GM18909 (cell line): ENCODE measurements at regions not wholly inside any gene's neighbourhood (a gene's known extent, or its start where the extent isn't known, plus 50 kb on each side); places are given as distances from the start of the nearest gene placed in this dataset.

Experiments
- ATAC-seq: cut with Tn5 transposase; IDR thresholded peaks from one replicate; pipeline ENCODE4 v1.9.1; 2021; ENCODE audit warnings: mild to moderate bottlenecking; ENCODE audit not compliant: unreplicated experiment, poor library complexity

DNA sequence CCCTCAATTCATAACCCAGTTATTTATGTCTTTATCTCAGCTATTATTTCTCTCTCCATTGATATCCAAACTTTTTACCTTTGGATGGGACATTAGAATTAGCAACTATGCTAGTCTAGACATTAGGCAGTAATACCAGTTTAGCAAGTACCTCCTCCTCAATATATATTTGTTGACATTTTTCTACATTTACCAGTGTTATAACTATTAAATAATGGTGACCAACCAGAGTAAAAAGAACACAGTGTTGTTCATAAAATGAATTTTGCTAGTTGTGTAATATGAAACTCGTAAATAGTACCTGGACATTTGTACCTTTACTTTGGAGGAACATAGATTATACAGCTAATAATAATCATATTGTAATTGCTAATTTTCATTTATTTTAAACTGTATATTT is 554.6 kb upstream of the CDH6 start:
- ATAC-seq: no peak

DNA sequence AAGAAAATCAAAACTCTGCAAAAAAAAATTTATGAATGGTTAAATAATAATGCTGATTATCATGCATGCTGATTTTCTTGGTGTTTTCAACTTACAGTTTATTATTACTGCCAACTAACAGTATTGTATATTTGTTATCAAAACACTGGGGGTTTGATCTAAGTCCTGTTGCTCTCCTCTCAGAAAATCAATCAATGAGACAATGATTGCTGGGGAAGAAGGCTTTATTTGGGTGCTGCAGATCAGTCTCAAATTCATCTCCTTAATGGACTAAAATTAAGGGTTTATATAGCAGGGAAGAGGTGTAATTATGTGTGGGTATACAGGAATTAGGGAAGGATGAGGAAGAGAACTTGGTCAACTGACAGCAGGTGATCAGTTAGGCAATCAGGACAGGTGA is 565.5 kb upstream of the CDH6 start:
- ATAC-seq: no peak

DNA sequence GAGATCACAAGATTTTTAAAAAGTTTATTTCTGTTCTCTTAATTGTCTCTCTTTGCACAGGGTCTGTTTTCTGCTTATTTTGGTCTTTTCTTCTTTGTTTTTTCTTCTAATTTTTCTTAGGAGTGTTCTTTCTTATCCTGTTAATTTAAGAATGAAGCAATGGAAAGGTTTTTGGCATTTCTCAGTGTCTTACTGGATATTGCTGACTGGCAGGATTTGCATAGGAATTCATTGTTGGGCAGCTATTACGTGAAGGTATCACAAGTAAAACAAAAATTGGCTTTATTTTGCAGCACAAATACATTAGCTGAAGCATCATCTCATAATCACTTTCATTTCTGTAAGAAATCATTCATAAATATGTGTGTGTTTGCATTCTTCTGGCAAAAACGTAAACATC is 566.9 kb upstream of the CDH6 start:
- ATAC-seq: no peak

DNA sequence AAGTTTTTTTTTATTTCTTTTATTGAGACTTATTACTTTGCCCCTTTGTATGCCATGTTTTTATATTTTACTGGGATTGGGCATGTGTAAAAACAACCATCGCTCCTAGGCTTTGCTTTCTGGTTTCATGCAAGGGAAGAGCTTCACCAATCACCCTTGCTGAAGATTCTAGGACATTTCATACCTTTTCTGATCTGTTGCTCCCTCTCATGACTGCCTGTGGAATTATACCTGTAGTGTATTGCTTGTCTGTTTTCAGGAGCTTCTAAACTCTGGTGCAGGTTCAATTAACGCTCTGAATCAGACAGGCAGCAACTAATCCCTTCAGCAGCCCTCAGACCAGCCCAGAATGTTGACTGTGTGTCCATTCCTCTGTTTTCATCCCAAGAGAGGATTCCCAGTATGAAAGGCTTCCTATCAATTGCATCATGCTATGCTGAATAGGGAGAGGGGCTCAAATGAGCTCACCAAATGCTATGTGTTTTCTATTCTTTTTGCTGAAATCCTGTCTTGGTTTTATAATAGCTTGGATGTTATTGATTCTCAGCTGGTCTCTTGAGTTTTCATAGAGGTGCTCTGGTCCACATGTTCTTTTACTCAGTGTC is 572.9 kb upstream of the CDH6 start:
- ATAC-seq: no peak

DNA sequence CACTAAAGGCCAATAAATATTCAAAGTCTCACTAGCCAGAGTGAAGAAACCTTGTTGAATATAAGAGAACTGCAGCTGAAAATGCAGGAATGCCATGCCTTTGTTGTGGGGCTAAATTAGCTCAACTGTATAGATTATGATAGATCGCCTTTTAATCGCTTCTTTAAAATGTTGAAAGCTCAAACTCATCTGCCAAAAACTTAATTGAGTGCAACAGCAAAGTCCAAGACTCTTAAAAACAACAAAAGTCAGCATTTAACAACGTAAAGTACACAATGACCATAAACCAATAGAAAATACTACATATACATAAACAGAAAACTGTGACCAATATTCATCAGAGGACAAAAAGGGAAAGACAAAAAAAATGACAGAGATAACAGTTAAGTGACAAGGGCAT is 585.0 kb upstream of the CDH6 start:
- ATAC-seq: no peak

DNA sequence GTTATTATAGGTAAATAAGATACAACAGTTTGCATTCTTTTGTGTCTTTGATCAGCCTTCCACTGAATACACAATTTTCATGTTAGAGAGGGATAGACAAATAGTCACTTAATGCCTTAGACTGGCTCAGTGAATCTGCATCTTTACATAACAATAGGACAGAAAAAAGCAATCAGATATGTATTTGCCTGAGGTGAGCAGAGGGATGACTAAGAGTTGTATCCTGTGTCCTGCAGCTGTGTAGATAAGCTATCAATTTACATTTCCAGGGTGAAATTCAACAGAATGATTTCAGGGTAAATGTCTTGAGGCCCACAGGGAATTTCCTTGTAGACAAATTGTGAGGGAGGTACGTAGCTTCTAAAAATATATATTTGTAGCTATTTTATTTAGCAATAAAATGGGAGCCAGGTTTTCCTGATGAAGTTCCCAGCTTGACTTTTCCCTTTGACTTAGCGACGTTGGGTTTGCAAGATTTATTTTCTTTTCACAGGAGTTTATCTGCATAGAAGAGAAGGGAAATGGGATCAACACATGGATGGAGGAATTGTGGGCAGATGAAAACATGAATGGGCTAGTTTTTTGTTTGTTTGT is 586.1 kb upstream of the CDH6 start:
- ATAC-seq: no peak

DNA sequence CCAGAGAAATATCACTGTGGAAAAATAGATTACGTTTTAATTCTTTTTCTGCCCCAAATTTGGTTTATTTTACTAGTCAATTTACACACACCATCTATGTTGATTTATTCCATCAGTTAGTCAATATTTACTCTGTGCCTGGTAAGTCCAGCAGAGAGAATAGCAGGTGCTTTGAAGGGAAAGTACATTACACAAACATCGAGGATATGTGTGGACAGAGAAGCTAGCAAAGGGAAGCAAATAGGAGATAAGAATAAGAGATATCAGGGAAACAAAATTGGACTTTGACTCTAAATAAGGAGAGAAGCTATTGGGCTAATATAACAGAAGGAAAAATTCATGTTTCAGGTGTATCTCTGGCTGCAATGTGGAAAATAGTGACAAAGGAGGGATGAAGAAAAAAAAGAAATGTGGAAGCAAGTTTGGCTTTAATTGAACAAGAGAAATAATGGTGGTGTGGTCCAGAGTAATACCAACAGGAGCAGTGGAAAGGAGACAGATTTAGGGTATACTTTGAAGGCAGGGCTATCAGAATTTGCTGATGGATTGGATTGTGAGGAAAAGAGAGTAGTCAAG is 587.7 kb upstream of the CDH6 start:
- ATAC-seq: no peak

DNA sequence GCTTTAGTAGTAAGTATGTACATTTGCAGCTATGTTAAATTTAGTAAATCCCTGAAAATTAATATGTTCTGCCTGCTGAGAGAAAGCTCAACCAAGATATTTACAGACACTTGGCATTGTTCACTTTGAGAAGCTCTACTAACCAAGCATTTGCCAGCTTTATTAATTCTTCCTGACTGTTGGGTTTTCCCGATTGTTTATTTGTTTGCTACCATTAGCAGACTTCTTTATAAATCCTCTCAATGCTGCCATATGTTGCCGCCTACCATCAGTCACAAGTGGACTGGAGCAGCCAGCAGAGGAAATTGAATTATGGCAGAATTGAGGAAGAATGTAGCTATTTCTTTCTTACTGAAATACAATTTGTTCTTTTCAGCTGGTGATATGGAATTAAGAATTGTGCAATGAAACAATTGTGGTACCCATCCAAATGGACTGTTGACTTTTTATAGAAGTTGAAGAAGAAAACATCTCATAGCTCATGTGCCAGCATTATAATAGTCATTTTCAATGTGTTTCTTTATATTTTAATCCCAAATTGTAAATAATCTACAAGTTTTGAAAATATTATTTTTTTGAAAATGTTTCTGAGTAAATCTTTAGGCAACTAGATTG is 588.7 kb upstream of the CDH6 start:
- no peak for ATAC-seq

DNA sequence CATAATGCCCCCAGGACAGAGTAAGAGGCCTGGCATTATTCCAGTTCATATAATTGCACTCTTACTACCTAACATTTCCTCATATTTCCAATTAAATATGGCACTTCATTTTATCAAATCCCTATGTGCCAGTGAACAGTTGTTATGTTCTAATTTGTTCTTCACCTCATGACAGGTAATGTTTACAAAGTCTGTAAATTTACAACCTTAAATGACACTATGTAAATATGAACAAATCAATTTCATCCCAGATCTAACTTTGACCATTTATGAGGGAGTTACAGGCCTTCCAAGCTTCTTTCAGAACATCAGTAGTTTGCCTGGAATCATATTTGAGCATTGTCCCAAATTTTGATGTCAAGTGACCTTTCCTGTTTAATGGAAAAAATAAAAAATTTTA is 592.6 kb upstream of the CDH6 start:
- no peak for ATAC-seq

DNA sequence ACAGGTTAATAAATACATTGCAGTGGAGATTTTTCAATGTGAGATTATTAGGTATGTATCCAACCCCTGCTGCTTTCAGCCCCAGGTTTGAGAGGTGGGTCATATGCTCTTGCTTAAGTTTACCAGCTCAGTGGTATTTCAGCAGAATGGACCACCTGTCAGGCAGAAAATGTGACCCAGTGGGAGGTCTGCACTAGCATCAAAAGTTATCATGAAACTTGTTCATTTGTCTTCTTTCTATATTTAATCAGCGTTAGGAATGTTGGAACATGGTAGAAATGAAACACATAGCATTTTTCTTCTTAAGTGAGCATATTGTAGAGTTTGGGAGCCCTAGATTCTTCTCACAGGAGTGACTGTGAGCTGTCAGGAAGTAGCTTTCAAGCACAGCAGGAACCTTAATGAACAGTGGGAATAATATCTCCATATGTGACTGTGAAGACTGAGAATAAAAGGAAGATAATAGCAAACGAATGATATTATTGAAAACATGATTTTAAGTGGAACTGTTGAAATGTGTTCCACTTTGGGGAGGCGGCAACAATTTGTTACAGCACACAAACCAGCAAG is 596.9 kb upstream of the CDH6 start:
- ATAC-seq: no peak

DNA sequence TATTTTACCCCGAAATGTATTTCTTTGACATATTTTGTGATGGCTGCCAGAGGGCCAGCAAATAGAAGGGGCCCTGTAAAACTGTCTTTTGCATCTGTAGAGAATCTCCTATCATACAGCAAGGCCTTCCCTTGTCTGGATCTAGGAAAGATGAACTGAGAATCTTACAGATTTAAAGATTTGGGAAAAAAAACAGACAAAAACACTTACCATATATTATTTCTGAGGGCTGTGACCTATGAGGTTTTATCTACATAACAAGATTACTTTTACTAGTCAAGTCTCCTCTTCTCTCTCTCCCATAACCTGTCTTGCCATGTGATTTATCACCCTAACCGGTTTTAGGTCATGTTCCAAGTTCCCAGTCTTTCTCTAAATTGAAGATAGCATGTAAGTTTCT is 599.2 kb upstream of the CDH6 start:
- ATAC-seq: no peak

DNA sequence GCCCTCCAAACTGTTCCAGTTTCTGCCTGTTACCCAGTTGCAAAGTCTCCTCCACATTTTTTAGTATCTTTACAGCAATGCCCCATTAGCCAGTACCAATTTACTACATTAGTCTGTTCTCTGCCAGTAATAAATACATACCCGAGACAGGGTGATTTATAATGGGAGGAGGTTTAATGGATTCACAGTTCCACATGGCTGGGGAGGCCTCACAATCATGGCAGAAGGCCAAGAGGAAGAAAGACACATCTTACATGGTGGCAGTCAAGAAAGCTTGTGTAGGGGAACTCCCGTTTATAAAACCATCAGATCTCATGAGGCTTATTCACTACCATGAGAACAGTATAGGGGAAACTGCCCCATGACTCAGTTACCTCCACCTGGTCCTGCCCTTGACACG is 600.7 kb upstream of the CDH6 start:
- no peak for ATAC-seq

DNA sequence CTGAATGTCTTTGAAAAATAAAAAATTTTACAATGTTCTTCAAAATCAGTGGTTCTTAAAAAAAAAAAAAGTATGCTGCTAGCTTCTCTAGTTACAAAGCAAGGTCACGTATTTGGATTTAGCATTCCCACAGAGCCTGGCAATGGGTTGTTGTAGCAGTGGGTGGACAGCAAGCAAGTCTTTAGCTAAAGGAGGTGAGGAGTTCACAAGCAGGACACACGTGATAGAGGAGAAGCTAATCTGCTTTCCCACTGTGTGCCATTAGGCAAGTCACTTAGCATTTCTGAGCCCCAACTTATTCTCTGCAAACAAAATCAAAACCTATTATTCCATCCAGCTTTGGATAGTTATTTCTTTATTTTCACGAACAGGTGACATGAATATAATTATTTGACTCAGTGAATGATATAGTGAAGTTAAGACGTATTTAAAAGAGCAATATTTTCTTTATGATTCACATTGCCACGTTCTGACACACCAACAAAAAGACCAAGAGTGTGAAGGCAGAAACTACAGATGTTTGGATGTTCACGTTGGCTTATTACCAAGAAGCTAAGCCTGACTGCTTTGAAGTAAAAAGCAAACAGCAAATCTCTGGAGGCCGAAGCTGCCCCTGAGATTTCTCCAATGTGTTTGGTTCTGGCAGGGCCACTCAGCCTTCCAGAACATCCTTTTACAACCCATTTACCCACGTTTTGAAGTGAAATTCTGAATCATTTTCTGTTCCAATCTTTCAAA is 612.1 kb upstream of the CDH6 start:
- no peak for ATAC-seq

DNA sequence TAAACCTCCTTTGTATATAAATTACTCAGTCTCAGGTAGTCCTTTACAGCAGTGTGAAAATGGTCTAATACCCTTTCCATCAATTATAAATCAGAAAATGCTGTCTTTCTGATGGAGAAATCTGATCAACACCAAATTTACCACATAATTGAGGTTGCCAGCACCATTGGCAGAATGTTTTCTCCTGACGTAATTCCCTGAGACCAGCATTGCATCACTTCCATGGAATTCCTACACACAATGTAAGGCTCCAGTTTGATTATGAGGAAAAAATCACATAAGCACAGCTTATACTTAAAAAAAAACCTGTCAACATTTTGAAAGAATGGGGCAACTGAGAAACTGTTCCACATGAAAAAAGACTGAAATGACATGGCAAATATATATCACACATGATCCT is 618.7 kb upstream of the CDH6 start:
- ATAC-seq: no peak

DNA sequence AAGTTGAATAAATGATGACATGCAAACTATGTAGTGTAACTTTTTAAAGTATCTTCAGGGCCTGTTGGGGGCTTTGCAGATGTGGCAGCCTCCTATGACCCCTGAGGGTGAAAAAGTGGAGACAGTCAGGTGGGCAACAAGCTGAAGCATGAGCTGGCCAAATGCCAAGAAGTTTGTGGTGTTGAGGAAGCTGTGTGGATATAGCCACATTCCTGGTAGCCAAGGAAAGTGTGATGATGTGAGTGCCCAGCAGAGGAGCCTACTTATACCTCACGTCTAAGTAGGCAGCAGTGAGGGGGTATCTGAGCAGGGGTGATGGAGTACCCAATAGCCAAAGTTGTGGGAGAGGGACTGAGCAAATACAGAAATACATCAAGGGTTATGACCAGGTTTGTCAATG is 621.2 kb upstream of the CDH6 start:
- ATAC-seq: no peak

DNA sequence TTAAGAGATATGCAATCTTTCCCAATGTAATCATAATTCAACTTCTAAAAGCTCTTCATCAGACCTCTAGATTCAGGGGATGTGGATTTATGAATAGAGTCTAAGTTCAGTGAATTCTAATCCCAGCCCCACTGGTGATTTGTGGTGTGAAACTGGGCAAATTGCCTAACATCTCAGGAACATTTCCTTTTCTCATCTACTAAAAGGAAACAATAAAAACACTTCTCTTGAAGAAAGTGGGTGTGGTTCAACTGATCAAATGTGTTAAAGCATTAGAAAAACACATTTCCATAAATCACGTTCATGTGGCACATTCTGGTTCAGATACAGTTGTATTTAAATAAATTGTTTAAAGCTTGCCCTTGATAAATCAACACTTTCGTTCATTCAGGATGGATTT is 631.7 kb upstream of the CDH6 start:
- no peak for ATAC-seq

DNA sequence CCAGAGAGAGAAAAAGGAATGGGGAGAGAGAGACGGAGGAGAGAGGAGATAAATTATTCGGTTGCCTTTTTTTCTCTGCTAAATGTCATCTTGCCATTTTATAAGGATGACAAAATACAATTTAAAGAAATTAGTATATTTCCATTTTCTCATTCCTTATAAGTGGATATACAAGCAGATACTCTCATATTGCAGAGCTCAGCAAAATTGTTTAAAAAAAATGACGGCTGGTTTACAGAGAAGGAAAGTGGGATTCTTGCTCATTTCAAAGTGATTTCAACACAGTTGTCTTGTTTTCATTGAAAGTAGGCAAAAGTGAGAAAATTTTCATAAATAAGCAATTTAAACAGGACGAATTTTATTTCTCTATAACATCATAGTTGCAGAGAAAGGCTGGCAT is 641.9 kb upstream of the CDH6 start:
- ATAC-seq: no peak

DNA sequence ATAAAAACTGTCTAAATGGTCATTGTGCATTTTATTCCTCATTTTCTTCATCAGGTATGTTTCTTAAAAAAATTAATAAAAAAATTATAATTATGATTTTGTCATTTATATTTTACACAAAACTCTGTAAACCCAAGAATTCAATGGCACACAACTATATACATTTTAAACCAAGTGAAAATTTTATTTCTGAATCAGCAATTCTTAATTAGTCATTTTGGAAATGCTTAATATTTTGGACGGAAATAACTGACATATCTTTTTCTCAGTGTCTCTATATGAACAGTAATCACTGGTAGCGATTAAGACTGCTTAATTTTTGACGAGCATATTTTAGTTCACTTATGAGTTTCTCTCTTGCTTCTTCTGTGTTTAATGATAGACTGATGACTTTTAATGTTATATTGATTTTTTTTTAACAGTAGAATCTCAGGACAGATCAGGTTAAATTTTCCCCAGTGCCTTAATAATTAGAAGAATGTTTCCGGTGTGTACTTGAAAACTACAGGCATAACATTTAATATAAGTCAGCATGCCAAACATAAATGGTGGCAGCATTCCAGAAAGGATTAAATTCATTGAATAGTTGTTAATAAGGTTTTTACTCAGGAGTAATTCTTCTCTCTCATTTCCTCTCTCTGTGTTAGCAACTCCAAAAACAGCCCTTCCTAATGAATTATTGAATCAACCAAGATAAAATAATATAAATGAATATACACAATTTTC is 644.7 kb upstream of the CDH6 start:
- ATAC-seq: no peak

DNA sequence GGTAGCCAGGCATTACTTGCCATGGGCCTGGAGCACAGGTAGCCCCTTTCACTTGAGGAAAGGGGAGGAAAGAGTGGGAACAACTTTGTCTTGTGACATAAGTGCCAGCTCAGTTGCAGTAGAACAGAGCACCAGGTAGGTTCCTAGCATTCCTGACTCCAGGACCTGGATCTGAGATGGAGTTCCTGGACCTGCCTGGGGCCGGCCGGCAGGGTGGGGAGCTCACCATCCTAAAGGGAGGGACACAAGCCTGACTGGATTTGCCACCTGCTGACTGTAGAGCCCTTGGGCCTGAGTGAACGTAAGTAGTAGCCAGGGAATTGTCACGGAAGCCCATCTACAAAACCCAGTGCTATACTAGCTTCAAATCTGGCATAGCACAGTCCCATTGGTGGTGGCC is 653.3 kb upstream of the CDH6 start:
- no peak for ATAC-seq

DNA sequence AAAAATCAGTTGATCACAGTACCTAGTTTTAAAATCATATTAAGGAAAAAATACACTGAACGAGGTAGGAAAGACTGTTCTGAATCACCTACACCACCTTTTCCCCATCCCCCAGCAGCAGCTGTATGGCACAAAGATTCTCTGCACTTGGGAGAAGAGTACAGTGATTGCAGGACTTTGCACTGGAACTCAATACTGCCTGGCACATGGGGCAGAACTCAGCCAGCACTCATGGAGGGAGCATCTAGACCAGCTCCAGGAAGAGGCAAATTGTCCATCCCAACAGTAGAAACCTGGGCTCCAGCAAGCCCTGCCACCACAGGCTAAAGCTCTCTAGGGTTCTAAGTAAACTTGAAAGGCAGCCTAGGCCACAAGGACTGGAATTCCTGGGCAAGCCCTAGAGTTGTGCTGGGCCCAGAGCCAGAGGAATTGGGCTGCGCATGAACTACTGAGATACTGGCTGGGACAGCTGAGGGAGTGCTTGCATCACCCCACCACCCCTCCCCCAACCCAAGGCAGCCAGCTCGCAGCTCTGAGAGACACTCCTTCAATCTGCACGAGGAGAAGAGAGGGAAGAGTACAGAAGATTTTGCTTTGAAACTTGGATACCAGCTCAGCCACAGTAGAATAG is 654.4 kb upstream of the CDH6 start:
- ATAC-seq: no peak
